BJ (cell line): ENCODE measurements at regions not wholly inside any gene's neighbourhood (a gene's known extent, or its start where the extent isn't known, plus 50 kb on each side); places are given as distances from the start of the nearest gene placed in this dataset.

Experiments
- CTCF ChIA-PET: fragments of 350-600 bp; formaldehyde crosslinking; extraction: SDS; loops from one replicate; lab custom pipeline; 2021; ENCODE audit warnings: antibody characterized with exemption, inconsistent platforms; lab: Yijun Ruan, JAX
- POLR2A ChIA-PET: fragments of 300-600 bp; sonication (Branson Sonifier 250); formaldehyde crosslinking; extraction: SDS; loops from one replicate; lab custom pipeline; 2021; ENCODE audit warnings: antibody characterized with exemption; lab: Charles Lee
- DNase-seq: peaks from one replicate; pipeline ENCODE4 v3.0.0-alpha.2; 2011; ENCODE audit warnings: low read depth
- H3K27me3 ChIP-seq: 2 replicates; pipeline ENCODE4 v1.6.0; 2011; ENCODE audit warnings: low read length; ENCODE audit not compliant: control insufficient read depth, insufficient read depth
- H3K36me3 ChIP-seq: 2 replicates; pipeline ENCODE4 v1.5.1; 2011; ENCODE audit warnings: low read length; ENCODE audit not compliant: control insufficient read depth, insufficient read depth
- H3K4me3 ChIP-seq: 2 replicates; pipeline ENCODE4 v1.5.1; 2011; ENCODE audit warnings: low read depth, mild to moderate bottlenecking, control low read depth, low read length
- CTCF ChIP-seq: IDR thresholded peaks from 2 replicates; pipeline ENCODE4 v1.5.1; 2011; ENCODE audit warnings: low read depth, mild to moderate bottlenecking, control low read depth, inconsistent platforms, low read length, moderate library complexity; ENCODE audit not compliant: insufficient read depth

GRCh38 chr13:84951128-84951527 is 848.1 kb downstream of the SLITRK6 start:
- no peak for DNase-seq
- no peaks in the 10 kb centered on the region for H3K27me3 ChIP-seq
- POLR2A ChIA-PET, result no interaction called here
- TF ChIP-seq CTCF, result no peak
- H3K36me3 ChIP-seq, result no peaks in the 10 kb centered on the region
- CTCF ChIA-PET, result interaction anchor here (1.0 kb wide), 1 partner anchor 877 kb away, joined by 3 read pairs; no protein-coding TSS in a partner anchor
- no peak overlapping the region for H3K4me3 ChIP-seq

GRCh38 chr13:84946192-84946591 is 853.0 kb downstream of the SLITRK6 start:
- no peak overlapping the region for H3K4me3 ChIP-seq

GRCh38 chr13:84940798-84941197 is 858.4 kb downstream of the SLITRK6 start:
- no peak for DNase-seq
- no peaks in the 10 kb centered on the region for H3K36me3 ChIP-seq

More at GRCh38 chr13:84946192-84946591, 853.0 kb downstream of the SLITRK6 start:
- no peak for TF ChIP-seq CTCF
- Histone ChIP-seq H3K36me3 (no peaks in the 10 kb centered on the region), H3K27me3 (no peaks in the 10 kb centered on the region)
- no peak for DNase-seq
- ChIA-PET CTCF (no interaction called here), POLR2A (no interaction called here)

GRCh38 chr13:84940167-84940566 is 859.1 kb downstream of the SLITRK6 start:
- ChIA-PET CTCF (interaction anchor here (0.5 kb wide), 1 partner anchor 120 kb away, joined by 3 read pairs; no protein-coding TSS in a partner anchor), POLR2A (no interaction called here)
- Histone ChIP-seq H3K4me3 (no peak overlapping the region), H3K27me3 (no peaks in the 10 kb centered on the region), H3K36me3 (no peaks in the 10 kb centered on the region)
- TF ChIP-seq CTCF, result no peak
- no peak for DNase-seq

More at GRCh38 chr13:84940798-84941197, 858.4 kb downstream of the SLITRK6 start:
- CTCF ChIA-PET, result interaction anchor here (0.5 kb wide), 1 partner anchor 121 kb away, joined by 3 read pairs; no protein-coding TSS in a partner anchor
- H3K4me3 ChIP-seq, result no peak overlapping the region
- no peaks in the 10 kb centered on the region for H3K27me3 ChIP-seq
- POLR2A ChIA-PET, result no interaction called here
- no peak for TF ChIP-seq CTCF

- Histone ChIP-seq H3K36me3 (no peaks in the 10 kb centered on the region), H3K27me3 (no peaks in the 10 kb centered on the region), H3K4me3 (no peak overlapping the region)
- ChIA-PET CTCF (no interaction called here), POLR2A (no interaction called here)
- no peak for TF ChIP-seq CTCF
- no peak for DNase-seq
Observed at GRCh38 chr13:84934911-84935310, 864.3 kb downstream of the SLITRK6 start.
